Activated CD4-positive, CD25-positive, alpha-beta regulatory T cell treated with anti-CD3 and anti-CD28 coated beads, Interleukin-2, amount 50 U/mL, for 16 hours (primary cell): ENCODE measurements at regions not wholly inside any gene's neighbourhood (a gene's known extent, or its start where the extent isn't known, plus 50 kb on each side); places are given as distances from the start of the nearest gene placed in this dataset.

Source experiments
- DNase-seq: peaks from one replicate; pipeline ENCODE4 v3.0.0-alpha.2; 2020; ENCODE audit warnings: low read depth, low spot score

DNA sequence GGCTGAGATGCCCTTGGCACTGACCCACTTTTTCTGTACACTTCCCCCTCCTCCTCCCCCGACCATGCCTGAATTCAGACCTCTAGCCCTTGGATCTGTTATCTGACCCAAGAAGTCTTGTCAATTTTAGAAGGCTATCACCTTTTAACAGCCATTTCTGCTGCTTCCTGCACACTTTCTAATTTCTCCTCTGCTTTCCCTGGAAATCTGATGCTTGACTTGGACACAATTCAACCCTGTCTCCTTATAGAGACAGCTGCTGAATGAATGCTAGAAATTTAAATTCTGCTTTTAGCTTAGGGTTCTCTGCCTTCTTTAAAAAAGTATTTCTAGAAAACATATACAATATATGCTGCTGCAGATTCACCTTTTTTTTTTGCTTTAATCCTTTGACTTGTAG is 417.9 kb upstream of the KLF6 start:
- no peak for DNase-seq

DNA sequence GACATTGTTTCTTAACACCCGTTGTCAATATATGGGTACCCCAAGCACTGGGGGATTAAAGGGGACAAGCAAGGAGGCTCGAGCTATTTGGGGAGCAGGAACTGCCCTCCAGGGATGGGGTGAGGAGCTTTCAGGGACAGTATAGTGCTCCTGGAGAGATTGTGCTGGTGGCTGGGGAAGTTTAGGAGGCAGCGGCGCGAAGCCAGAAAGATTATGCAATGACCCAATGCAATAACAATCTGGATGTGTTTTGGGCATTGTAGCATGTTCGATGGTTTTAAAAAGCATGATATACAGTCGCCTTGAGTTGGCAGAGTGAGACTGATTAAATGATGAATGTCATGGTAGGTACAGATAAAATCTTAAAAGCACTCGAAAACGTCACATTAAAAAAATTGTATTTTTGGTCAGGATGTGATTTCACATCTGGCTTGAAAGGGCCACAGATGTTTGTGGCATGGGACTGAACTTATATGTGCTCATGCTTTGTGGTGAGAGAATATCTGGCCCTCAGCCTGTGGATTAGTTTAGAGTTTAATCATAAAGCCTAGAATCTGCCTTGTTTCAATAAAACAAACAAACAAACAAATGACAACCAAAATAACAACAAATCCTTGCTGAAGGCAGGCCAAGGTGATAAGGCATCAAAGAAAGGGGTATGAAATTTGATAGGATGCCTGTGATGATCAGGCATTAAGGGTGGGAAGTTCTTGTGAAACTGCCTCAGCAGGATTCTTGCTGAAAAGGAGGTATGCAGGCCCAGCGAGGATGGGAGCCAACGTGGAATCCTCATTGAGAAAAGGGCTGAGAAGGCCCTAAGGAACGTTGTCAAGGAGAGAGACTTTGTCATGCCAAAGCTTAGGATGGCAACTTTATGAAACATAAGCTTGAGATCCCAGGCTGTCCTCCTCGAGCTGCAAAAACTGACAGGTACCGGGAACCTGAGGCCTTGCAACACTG is 417.1 kb upstream of the KLF6 start:
- no peak for DNase-seq

GRCh38 chr10:4199196-4199595 is 414.2 kb upstream of the KLF6 start:
- no peak for DNase-seq

DNA sequence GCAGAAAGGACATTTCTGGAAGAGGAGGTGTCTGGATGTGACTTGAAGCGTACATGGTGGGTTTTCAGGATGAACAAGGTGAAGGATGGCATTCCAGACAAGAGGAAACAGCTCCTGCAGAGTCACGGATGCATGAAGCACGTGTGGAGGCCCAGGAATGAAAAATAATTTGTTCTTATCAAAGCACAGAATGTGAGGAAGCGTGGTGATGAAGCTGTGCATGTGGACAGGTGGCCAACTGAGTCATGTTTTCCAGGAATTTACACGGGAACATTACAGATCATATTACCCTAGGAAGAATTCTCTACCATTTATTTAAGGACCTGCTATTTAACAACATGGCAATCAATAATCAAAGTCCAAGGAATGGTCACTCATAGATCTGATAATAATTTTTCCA is 413.2 kb upstream of the KLF6 start:
- DNase-seq: no peak

DNA sequence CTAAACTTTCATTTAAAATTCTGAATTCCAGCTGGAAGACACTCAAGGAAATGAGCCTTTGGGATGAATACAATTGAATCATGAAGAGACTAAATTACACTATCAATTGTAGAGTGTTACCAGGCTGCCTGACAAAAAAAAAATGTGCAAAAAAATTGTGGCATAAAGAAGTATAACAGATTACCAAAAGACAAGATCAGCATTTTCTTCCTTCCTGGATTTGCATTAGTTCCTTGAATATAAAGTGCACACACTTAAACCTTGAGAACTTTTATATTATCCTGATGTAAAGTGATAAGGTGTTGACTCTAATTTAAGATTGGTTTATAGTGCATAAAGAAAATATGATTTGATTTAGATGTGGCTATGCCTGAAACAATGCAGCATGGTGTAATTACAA is 412.7 kb upstream of the KLF6 start:
- no peak for DNase-seq

DNA sequence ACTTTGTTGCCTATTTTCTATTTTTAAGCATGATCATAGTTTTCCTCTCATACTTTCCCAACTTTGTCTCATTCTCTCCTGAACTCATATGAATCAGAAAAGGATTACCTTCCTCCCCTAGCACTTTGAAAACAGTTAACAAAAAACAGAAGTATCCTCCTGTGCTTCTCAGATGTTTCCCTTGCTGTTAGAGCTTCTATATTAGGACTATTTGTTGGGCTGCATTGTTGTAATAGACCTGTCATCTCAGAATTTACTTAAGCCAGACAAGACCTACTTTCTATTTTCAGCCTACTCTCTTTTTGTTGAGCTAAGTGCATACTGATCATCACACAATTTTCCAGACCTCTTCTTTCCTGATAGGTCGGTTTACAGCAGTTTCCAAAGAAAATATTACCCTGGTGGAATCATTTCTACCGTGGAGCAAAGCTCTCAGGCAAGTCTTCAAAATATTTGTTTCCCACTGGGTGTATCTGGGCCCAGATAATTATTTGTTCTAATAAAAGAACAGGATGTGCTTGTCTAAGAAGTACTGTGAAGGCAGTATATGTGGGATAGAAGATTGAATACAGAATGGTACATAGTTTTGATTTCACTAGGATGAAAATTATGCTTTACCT is 411.9 kb upstream of the KLF6 start:
- DNase-seq: no peak

- DNase-seq: no peak
These were observed 411.2 kb upstream of the KLF6 start for GRCh38 chr10:4196183-4196582.

GRCh38 chr10:4195213-4195612 is 410.2 kb upstream of the KLF6 start:
- no peak for DNase-seq

GRCh38 chr10:4194231-4194630 is 409.2 kb upstream of the KLF6 start:
- DNase-seq: no peak

DNA sequence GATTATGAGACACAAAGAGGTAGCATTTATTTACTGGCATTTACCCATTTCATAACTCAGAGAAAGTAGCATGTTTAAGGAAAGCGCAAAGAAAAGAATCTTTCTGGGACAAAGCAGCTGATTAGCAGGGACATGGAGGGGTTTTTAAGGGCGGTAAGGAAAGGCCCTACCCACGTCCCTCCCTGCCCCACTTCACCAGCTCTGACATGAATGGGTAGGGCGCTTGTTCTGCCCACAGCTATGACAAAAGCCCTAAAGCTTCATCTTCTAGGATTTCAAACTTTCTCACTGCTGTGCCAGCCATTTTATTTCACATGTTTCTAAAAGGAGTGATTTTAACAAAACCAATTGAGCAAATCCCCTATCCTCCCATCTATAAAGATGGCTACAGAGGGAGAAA is 406.9 kb upstream of the KLF6 start:
- no peak for DNase-seq

GRCh38 chr10:4191354-4191753 is 406.3 kb upstream of the KLF6 start:
- DNase-seq: no peak

- DNase-seq: no peak
These were observed 405.9 kb upstream of the KLF6 start for GRCh38 chr10:4190876-4191275.

DNA sequence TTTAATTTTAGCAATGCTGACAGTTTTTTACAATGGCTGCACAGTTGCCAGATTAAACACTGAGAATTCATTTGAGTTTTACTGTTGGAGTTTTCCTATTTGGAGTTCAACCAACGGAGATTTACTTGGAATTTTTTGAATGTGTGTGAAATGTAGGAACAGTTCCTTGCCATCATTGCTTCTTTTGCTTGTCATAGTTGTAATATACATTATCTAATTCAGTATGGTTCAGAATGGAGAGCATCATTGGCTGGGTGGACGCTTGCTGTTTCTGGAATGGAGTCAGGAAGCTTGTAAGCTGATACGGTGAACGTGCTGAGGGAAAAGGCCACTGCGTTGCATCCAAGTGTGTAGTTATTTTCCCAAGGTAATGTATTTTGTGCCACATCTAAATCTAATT is 404.3 kb upstream of the KLF6 start:
- no peak for DNase-seq

DNA sequence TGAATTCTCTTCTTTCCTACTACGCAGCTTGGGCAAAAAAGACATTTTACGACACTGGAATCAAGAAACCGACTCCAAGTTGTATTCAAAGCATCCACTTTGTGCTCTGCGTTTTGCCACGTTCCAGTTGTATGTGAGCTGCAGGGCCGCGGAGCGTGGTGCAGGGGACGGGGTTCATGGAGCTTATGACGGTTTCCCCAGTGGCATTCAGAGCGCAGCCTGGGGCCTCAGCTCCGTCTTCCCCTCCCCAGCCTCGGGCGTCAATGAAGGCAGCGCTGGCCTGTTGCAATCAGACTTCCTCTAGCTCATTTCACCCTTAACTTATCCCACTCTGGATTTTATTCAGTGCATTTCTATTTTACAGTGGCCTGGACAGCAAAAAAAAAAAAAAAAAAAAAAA is 403.4 kb upstream of the KLF6 start:
- DNase-seq: no peak

DNA sequence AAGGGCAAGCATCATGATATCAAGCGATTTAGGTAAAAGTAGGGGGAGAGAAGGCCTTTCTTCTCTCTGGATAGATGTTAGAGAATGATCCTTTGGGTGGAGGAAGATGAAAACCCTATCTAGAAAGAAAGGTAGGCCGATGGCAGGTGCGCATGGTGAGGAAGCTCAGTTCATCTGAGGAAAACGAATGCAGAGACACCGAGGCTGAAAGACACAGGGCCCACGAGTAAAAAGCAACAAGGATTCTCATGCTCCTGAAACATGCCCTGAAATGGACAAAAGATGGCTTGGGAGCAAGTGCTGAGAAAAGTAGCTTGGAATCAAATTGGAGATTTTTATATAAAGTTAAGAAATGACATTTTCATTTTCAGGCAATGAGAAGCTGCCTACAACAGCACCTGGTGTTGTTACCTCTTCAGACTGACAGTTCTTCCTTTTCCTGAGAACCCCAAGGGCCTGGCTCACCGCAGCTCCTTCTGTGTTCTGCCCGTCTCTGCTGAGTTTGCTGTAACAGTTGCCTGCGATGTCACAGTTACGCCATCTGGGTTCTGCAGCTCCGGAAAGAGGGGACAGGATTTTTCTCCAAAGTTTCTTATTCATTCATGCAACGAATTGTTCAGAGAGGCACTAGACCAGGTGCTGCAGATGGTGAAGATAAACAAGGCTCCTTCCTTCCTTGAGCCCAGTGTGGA is 402.0 kb upstream of the KLF6 start:
- DNase-seq: no peak

DNA sequence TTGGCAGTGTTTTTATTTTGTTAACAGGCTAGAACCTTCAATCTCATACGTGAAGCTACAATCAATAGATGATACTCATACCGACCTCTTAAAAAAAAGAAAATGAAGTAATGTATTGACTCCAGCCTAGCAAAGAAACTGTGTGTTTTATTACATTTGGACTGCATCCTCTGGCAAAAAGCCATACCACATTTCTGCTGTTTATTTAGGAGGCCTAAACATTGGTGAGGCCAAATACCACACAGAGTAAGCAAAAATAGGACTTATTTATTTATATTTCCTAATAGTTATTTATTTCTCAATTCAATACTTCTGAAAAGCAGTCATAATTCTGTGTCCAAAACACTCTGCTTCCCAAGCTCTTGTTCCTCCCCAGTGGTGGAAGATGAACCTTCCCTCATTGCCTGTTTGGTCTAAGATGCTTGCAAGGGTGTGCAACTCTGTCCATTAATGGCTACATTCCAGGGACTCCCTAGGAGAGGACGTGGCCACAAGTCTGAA is 398.8 kb upstream of the KLF6 start:
- DNase-seq: no peak

- DNase-seq: no peak
These were observed 396.6 kb upstream of the KLF6 start for GRCh38 chr10:4181621-4182049.

DNA sequence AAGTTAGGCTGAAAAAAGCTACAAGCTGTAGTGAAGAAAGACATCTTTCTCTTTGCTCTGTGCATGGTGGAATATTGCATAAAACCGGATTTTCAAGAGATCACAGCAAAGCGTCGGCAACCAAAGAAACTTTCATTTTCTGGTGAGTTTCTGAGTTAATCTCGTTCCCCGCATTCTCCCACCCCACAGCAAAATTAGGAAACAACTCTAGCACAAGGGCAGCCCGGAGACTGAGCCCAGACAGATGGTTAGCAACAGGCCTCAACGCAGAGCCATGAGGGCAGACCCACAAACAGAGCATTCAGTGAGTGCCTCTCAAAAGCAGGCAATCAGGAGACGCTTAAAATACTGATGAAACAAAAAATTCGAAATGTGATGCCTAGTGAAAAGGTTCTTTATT is 396.1 kb upstream of the KLF6 start:
- DNase-seq: no peak

- no peak for DNase-seq
These were observed 392.8 kb upstream of the KLF6 start for GRCh38 chr10:4177791-4178190.

GRCh38 chr10:4176500-4177281 is 391.7 kb upstream of the KLF6 start:
- DNase-seq: no peak

- DNase-seq: no peak
These were observed 389.2 kb upstream of the KLF6 start for GRCh38 chr10:4174197-4174596.
